Left renal pelvis (tissue), 4 donors: ENCODE measurements at regions not wholly inside any gene's neighbourhood (a gene's known extent, or its start where the extent isn't known, plus 50 kb on each side); places are given as distances from the start of the nearest gene placed in this dataset.

Experiments
- DNase-seq, 4 donors: peaks; one replicate each; pipeline ENCODE4 v3.0.0-alpha.2; 2013; ENCODE audit warnings: low read depth in 4 of 4, low spot score in 3 of 4

DNA sequence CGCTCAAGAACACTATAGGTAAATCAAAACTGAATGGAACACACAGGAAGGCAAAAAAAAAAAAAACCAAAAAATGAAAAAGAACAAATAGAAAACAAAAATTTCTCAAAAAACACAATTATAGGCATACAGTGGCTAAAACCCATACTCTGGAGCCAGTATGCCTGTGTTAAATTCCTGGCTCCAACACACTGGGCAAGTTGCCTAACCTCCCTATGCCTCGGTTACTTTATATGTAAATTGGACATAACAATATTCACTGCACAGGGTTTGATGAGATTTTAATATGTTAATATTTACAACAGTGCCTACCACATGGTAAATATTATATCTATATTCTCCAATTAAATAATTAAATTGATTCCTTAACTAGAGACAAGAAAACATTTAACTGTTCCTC is 217.1 kb downstream of the HTR7 start:
- no peak for DNase-seq

DNA sequence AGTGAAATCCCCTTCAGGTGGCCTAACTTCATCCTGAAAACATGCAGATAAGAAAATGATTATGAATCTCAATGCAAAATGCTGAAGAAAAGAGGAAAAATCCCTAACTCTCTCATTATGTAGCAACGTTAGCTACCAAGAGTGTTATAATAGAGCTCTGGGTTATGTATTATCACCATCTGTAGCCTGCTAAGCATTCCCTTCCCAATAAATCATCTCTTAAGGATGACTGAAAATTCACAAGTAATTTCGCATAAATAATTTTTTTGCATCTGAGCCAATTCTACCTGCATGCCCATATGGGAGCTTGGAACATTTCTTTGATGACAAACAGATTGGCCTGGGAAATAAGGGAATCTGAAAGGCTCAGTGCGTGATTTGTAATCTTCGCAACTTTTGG is 216.1 kb downstream of the HTR7 start:
- DNase-seq, result no peak

DNA sequence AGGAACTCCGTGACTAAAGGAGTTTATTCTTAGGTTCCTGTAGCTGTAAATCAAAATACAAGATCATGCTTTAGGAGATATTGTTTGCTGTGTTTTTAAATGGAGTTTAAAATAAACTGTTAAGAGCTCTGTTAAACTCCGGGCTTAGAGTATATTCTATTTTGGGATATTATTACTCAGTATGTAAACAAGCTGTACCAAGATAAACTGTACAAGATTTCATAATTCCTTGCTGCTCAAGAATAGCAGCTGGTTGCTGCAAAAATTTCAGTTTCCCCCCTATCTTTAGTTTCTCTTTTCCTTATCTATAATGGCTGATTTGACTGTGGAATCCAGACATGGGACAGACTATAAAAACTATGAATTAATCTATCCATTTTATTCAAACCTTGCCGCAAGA is 215.7 kb downstream of the HTR7 start:
- DNase-seq, result no peak

DNA sequence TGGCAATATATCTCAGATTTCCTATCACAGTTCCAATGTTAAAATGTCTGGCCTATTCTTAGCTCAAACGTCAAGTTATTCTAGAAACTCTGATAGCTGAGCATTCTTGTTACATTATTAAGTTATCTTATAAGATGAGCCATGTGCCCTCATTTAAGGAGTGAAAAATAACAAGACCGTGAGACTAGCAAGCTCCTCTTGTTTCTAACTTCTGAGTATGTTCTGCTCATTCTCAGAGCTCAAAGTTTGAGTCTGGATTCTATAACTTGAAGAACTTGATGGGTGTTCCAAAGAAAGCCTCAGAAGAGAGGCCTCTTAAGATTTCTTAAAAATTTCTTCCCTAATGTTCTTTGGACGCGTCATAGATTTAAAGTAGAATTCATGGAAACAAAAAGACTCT is 215.2 kb downstream of the HTR7 start:
- DNase-seq, result no peak

DNA sequence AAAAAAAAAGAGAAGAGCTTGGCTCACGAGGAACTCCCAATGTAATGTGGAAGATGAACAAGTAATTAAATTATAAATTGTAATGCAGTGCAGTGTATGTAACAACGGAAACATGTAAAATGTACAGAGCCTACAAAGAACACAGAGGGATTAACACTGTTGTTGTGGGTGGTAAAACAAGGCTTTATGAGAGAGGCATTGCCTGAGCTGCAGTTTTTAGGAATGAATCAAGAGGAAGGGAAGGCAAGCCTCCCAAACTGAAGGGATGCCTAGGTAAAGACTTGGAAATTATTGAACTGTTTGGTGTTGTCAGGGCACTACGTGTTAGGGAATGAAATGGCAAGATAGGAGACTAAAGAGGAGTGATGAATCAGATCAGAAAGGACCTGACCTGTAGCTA is 213.7 kb downstream of the HTR7 start:
- no peak for DNase-seq

DNA sequence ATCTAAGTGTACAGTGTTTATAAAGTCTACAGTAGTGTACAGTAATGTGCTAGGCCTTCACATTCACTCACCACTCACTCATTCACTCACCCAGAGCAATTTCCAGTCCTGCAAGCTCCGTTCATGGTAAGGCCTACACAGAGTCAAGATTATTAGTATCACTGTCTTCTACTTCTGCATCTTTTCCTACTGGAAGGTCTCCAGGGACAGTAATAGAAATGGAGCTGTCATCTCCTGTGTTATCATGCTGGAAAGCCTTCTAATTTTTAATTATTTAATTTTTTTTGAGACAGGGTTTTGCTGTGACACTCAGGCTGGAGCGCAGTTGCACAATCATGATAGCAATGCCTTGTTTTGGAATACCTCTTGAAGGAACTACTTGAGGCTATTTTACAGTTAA is 207.0 kb downstream of the HTR7 start:
- DNase-seq, result no peak

DNA sequence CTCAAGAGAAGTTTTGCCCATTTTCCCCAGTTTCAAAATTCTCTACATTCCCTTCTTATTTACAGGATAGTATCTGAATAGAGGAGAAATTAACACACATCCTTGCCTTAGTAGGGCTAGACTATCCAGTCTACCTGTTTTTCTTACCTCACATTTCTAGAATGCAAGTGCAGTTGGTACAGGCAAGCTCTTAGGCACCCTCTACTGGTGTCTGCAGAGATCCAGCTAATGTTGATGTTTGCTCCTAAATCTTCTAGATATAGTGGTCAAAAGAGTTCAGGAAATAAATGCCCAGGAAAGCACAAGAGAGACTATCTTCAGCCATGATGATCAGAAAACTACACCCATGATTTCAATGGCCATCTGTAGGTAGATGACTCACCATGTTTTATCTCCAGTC is 205.3 kb downstream of the HTR7 start:
- DNase-seq, result no peak

DNA sequence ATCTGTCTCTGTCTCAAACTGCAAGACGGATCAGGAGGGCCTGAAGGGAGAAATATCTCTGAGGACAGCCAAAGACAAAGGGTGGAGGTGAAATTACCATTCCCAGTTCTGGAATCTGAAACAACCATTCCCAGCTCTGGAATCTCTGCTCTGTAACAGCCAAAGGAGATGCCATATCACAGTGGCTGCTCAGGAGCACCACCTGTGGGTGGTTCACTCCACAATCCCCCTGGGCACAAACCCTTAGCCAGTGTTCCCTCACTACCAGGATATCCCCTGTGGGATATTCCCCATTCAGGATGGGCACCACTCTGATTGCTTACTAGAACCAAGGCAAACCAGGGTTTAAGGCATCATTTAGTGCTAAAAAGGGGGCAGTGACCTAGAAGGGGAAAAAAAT is 199.0 kb downstream of the HTR7 start:
- DNase-seq, result no peak

DNA sequence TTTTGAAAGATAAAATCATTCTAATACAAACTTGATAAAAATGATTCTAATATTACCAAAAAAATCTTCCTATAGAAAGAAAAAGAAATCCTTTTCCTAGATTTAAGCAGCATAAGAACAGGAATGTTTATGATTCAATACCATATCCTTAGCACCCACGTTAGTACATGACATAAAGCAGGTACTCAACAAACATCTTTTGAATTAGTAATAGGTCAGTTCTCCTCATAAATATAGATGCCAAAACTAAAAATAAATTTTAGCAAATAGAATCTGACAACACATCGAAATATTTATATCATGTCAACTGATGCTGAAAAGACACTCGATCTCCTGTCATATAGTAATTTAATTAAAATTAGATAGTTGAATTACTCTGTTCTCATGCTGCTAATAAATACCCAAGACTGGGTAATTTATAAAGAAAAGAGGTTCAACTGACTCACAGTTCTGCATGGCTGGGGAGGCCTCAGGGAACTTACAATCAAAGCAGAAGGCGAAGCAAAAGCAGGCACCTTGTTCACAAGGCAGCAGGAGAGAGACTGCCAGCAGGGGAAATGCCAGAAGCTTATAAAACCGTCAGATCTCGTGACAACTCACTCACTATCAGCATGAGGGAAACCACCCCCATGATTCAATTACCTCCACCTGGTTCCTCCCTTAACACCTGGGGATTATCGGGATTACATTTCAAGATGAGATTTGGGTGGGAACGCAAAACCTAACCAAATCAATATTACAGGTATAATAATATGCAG is 191.8 kb downstream of the HTR7 start:
- DNase-seq, result no peak

DNA sequence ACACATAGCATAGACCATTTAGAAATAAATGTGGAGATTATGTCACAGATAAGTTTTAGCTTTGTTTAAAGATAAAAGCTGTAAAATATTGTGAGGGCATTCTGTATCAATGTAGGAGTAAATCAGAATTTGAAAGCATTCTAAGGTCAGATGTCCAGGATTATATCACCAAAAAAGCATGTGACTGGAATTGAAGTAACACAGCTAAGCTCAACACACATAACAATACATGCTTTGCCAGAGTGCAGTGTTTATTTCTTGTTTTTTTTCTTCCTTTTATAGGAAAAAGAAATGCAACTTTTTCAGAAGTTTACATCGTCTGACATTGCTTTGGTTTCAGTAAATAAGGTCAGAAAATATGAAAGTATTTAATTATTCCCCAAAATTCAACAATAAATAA is 183.4 kb downstream of the HTR7 start:
- DNase-seq, result no peak

DNA sequence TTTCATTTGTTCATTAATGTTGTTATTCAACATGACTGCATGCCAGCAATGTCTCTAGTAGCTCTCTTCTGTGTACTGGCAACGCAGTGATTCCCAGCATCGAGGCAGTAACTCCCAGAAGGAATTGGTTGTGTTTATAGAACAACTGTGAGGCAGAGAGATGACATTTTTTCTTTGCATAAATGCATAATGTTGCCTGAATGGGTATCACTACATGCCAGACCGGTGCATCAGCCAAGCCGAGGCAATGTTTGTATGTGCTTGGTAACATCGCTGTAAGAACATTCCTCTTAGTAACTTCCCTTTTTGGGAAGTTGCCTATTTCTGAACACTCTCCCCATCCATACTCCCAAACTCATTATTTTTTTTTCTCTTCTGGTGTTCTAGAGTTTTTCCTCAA is 182.9 kb downstream of the HTR7 start:
- no peak for DNase-seq

DNA sequence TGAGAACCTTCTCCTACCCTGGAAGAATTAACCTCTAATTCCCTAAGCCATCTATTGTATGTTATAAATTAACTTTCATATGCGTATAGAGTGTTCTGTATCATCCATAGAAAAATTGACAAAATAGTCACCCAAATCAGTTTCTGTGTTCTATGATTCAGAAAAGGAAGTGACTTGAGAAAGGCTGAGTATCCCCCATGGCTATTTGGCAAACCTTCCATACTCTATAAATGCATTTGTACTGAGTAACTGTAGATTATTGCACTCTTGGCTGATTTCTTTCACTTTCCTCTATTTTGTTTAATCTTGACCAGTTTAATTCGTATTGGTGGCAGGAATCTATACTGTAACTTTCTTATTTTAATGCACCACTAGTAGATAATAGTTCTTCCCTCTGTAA is 182.2 kb downstream of the HTR7 start:
- DNase-seq, result no peak
